NB4 (cell line): ENCODE measurements at regions not wholly inside any gene's neighbourhood (a gene's known extent, or its start where the extent isn't known, plus 50 kb on each side); places are given as distances from the start of the nearest gene placed in this dataset.
"Not testable (repeated sequence)": the region's sequence is repeated elsewhere in the genome, so short reads cannot be mapped to it uniquely, and the experiment has no call there.

Source experiments
- DNase-seq: peaks from one replicate; pipeline ENCODE4 v3.0.0; 2010; ENCODE audit warnings: low read depth
- H3K4me3 ChIP-seq: one replicate; pipeline ENCODE4 v1.5.1; 2011; ENCODE audit warnings: mild to moderate bottlenecking, low read depth, low read length, moderate library complexity
- MYC ChIP-seq: IDR thresholded peaks from 2 replicates; pipeline ENCODE4 v1.6.1; 2011; ENCODE audit warnings: low read depth, low read length
- POLR2A ChIP-seq: IDR thresholded peaks from 2 replicates; pipeline ENCODE4 v1.6.1; 2011; ENCODE audit warnings: mild to moderate bottlenecking; ENCODE audit not compliant: insufficient read length; ENCODE audit errors: extremely low read depth
- TF ChIP-seq, protein P1 (sequence below): IDR thresholded peaks from 2 replicates; pipeline ENCODE4 v1.6.1; 2011; ENCODE audit warnings: low read depth, low read length
- TF ChIP-seq, protein P2 (sequence below): IDR thresholded peaks from one replicate; pipeline ENCODE4 v1.5.1; 2012; ENCODE audit warnings: low read depth, low read length

GRCh38 chr4:110865611-110866259 lies 242.9 kb upstream of the PITX2 start:
- H3K4me3 ChIP-seq: no peak overlapping the region
- TF ChIP-seq, protein P1, sequence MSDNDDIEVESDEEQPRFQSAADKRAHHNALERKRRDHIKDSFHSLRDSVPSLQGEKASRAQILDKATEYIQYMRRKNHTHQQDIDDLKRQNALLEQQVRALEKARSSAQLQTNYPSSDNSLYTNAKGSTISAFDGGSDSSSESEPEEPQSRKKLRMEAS: no peak
- no peak for TF ChIP-seq POLR2A
- TF ChIP-seq, protein P2, sequence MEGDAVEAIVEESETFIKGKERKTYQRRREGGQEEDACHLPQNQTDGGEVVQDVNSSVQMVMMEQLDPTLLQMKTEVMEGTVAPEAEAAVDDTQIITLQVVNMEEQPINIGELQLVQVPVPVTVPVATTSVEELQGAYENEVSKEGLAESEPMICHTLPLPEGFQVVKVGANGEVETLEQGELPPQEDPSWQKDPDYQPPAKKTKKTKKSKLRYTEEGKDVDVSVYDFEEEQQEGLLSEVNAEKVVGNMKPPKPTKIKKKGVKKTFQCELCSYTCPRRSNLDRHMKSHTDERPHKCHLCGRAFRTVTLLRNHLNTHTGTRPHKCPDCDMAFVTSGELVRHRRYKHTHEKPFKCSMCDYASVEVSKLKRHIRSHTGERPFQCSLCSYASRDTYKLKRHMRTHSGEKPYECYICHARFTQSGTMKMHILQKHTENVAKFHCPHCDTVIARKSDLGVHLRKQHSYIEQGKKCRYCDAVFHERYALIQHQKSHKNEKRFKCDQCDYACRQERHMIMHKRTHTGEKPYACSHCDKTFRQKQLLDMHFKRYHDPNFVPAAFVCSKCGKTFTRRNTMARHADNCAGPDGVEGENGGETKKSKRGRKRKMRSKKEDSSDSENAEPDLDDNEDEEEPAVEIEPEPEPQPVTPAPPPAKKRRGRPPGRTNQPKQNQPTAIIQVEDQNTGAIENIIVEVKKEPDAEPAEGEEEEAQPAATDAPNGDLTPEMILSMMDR: no peak
- no peak for TF ChIP-seq MYC
- no peak for DNase-seq

- no peak for DNase-seq
- no peak overlapping the region for H3K4me3 ChIP-seq
- TF ChIP-seq POLR2A (no peak), MYC (no peak)
- TF ChIP-seq, protein P2: no peak
- TF ChIP-seq, protein P1: no peak
Measured at GRCh38 chr4:110867251-110867960, 244.5 kb upstream of the PITX2 start.

DNA sequence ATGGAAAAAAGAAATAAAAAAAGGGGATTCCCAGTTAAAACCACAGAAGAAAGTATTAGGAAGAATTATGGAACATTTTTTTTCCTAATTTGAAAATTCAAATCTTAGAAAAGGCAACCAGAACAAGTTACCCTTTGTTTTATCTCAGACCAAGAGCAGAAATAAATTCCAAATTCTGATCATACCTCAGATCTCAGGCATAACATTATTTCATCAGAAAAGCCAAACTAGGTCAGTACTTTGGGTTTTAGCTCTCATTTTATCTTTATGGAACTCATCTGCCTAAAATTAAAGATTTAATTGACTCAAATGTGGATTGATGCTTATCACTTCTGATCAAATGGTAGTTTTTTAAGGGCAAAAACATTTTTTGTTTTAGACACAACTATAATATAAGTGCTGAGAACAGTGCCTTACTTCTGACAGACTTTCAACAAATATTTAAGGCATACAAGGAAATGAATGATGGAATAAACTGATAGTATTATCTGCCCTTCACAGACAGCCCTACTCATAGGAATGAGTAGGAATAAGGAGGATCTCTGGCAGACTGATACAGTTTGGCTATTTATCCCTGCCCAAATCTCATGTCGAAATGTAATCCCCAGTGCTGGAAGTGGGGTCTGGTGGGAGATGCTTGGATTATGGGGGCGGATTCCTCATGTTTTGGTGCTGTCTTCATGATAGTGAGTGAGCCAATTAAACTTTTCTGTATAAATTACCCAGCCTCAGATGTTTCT lies 245.3 kb upstream of the PITX2 start:
- TF ChIP-seq, protein P2: no peak
- TF ChIP-seq POLR2A (no peak), MYC (no peak)
- TF ChIP-seq, protein P1: no peak
- H3K4me3 ChIP-seq: no peak overlapping the region
- no peak for DNase-seq

GRCh38 chr4:110869114-110869513 lies 246.2 kb upstream of the PITX2 start:
- DNase-seq: no peak

DNA sequence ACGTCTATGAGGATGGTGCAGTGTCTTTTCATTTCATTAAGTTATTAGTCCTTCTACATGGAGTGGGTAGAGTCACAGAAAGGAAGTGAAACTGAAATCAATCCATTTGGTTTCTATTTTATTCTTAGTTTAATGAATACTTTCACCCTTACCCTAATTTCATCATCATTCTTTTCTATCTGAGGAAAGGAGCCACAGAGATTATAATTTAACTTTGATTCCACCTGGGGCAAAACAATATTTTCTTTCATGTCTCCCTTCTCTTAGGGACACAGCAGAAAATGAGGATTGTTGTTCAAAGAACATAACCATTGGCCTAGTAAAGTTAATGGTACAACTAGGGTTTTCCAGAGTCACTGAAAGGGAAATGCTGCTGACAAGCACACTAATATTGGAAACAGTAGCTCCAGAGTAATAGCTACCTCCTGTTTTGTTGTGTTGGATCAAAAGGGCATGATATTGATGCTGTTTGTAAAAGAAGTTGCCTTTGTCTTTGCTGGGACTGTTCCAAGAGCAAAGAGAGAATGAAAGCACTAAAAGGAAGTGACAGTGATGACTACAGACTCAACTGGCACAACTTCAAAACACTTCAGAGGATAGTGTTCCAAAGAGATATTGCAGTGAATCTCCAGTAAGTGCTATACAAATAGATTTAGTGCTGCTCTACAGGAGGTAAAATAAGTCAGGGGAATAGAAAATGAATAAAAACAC lies 247.1 kb upstream of the PITX2 start:
- TF ChIP-seq, protein P1: no peak
- no peak for TF ChIP-seq MYC
- TF ChIP-seq POLR2A: no peak
- TF ChIP-seq, protein P2: no peak
- DNase-seq: no peak
- H3K4me3 ChIP-seq: no peak overlapping the region

More at GRCh38 chr4:110869114-110869513, 246.2 kb upstream of the PITX2 start:
- TF ChIP-seq, protein P1: no peak
- TF ChIP-seq, protein P2: no peak
- TF ChIP-seq POLR2A (no peak), MYC (no peak)
- no peak overlapping the region for H3K4me3 ChIP-seq

- not testable (repeated sequence) for DNase-seq, H3K4me3 ChIP-seq
Measured at GRCh38 chr4:110876214-110876613, 253.3 kb upstream of the PITX2 start.
